ENCODE measurements at regions not wholly inside any gene's neighbourhood (a gene's known extent, or its start where the extent isn't known, plus 50 kb on each side); places are given as distances from the start of the nearest gene placed in this dataset.

GRCh38 chr14:101616202-101616601 lies 54.9 kb downstream of the DIO3 start:
- no peak for DNase-seq (ENCODE audit: low spot score in 2 of 2, unreplicated experiment in 2 of 2)
- Mint-ChIP-seq H3K9me3 (peaks cover 23% of the 10 kb centered on the region), H3K4me3 (no peak overlapping the region), H3K27ac (no peak overlapping the region), H3K4me1 (no peaks in the 10 kb centered on the region), H3K27me3 (ENCODE audit: low read depth) (peaks cover 47% of the 10 kb centered on the region), H3K36me3 (no peaks in the 10 kb centered on the region)
- TF ChIP-seq, protein P1, sequence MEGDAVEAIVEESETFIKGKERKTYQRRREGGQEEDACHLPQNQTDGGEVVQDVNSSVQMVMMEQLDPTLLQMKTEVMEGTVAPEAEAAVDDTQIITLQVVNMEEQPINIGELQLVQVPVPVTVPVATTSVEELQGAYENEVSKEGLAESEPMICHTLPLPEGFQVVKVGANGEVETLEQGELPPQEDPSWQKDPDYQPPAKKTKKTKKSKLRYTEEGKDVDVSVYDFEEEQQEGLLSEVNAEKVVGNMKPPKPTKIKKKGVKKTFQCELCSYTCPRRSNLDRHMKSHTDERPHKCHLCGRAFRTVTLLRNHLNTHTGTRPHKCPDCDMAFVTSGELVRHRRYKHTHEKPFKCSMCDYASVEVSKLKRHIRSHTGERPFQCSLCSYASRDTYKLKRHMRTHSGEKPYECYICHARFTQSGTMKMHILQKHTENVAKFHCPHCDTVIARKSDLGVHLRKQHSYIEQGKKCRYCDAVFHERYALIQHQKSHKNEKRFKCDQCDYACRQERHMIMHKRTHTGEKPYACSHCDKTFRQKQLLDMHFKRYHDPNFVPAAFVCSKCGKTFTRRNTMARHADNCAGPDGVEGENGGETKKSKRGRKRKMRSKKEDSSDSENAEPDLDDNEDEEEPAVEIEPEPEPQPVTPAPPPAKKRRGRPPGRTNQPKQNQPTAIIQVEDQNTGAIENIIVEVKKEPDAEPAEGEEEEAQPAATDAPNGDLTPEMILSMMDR (IDR thresholded peaks at IDR 0.05; ENCODE audit: unreplicated experiment) = no peak

DNA sequence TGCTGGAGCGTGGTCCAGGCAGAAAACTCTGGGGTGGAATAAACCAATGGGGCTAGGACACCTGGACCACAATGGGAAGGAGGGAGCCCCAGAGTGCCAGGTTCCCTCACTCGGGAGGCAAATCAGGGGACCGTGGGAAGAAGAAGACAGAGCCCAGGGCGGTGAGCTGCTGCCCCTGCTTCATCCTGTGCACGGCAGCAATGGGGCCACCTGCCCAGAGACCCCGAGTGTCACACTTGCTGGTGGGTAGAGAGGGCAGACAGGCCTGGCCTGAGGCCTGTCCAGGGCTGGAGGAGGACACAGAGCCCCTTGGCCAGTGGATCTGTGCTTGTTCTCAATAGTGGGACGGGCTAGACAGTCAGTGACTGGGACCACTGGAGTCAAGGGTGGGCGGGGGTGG lies 58.2 kb downstream of the DIO3 start:
- H3K9me3 Mint-ChIP-seq = peaks cover 16% of the 10 kb centered on the region
- no peak for DNase-seq (ENCODE audit: low spot score in 2 of 2, unreplicated experiment in 2 of 2)
- peaks cover 18% of the 10 kb centered on the region for H3K27me3 Mint-ChIP-seq (ENCODE audit: low read depth)
- TF ChIP-seq, protein P1 (IDR thresholded peaks at IDR 0.05; ENCODE audit: unreplicated experiment) = no peak
- no peaks in the 10 kb centered on the region for H3K36me3 Mint-ChIP-seq
- no peak overlapping the region for H3K4me3 Mint-ChIP-seq
- no peak overlapping the region for H3K27ac Mint-ChIP-seq
- peaks cover 8% of the 10 kb centered on the region for H3K4me1 Mint-ChIP-seq

GRCh38 chr14:101620031-101620788 lies 58.9 kb downstream of the DIO3 start:
- peaks cover 11% of the 10 kb centered on the region for H3K27me3 Mint-ChIP-seq (ENCODE audit: low read depth)
- H3K4me1 Mint-ChIP-seq = peaks cover 12% of the 10 kb centered on the region
- H3K9me3 Mint-ChIP-seq = peaks cover 15% of the 10 kb centered on the region
- H3K36me3 Mint-ChIP-seq = no peaks in the 10 kb centered on the region
- no peak overlapping the region for H3K27ac Mint-ChIP-seq
- no peak overlapping the region for H3K4me3 Mint-ChIP-seq
- peak in 1 of 2 experiments; percentile 33 for DNase-seq (ENCODE audit: low spot score in 2 of 2, unreplicated experiment in 2 of 2)
- TF ChIP-seq, protein P1 (IDR thresholded peaks at IDR 0.05; ENCODE audit: unreplicated experiment) = no peak

DNA sequence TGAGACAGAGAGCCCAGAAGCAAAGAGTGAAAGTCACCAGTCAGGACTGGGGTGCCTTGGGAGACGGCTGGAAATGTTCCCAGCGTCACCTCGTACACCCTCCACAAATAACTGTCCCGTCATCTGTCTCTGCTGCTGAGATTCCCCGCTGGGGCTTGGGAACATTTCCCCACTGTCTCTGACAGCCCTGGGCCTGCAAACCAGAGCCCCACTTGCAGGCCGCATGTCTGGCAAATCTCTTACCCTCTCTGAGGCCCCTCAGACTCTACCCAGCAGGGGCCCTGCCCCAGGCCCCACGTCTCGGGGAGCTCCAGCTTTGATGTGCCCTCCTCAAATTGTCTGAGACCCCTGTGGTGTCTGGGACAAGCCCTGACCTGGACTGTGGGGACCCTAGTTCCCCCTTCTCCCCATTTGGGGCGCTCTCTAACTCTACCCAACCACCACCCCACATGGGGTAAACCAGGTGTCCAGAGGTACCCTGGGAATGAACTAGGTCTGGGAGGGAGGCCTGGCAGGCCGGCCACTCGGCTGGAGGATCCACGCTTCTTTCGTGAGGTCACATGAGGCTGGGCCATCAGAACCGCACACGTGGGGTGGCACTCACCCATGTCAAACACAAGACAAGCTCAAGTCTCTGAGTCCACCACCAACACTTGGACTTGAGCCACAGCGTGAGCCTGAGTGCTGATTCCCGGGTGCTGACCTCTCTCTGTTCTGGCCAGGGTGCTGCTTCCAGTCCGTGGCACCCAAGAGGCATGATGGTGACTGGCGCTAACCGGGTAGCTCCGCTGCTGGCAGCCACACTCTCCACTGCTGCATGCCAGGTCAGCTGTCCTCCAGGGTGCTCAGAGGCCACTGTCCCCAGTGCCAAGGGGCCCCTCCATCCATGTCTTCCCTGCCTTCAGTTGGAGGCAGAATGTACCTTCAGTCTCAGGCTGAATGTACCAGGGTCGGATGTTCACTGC lies 59.8 kb downstream of the DIO3 start:
- TF ChIP-seq, protein P1 (IDR thresholded peaks at IDR 0.05; ENCODE audit: unreplicated experiment) = no peak
- no peak overlapping the region for H3K27ac Mint-ChIP-seq
- no peak overlapping the region for H3K4me3 Mint-ChIP-seq
- H3K27me3 Mint-ChIP-seq (ENCODE audit: low read depth) = peaks cover 4% of the 10 kb centered on the region
- no peak for DNase-seq (ENCODE audit: low spot score in 2 of 2, unreplicated experiment in 2 of 2)
- peaks cover 6% of the 10 kb centered on the region for H3K9me3 Mint-ChIP-seq
- H3K36me3 Mint-ChIP-seq = no peaks in the 10 kb centered on the region
- peaks cover 12% of the 10 kb centered on the region for H3K4me1 Mint-ChIP-seq

DNA sequence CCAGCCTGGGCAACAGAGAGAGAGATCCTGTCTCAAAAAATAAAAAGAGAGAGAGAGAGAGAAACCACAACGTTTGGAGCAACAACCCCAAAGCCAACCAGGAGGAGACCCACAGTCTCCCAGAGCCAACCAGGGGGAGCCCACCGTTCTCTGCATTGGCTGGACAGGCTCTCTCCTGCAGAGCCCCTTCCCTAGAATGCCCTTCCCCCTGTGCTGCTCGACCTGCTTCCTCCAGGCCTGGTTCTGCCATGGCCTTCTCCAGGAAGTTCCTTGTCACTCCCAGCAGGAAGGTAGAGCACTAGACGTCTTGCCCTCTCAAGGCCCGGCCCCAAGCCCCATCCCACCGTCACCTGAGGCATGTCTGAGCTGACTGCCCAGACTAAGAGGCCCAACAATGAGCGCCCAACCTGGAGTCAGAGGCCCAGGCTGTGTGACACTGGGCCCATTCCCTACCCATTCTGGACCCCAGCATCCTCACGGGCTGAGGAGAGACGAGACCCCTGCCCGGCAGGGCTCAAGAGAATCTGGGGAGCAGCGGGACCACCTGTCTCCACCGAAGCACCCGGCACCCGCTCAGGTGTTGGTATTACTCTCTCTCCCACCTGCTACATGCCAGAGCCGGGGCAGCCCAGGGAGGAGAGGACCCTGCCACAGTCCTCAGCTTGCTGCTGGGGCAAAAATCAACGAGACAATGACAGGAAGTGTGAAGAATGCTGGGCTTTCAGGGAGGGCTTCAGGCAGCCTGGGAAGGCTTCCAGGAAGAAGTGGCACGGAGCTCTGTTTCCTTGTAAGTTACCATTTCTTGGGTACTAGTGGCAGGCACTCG lies 61.2 kb downstream of the DIO3 start:
- no peak overlapping the region for H3K27ac Mint-ChIP-seq
- H3K4me3 Mint-ChIP-seq = no peak overlapping the region
- H3K36me3 Mint-ChIP-seq = no peaks in the 10 kb centered on the region
- H3K27me3 Mint-ChIP-seq (ENCODE audit: low read depth) = no peaks in the 10 kb centered on the region
- H3K9me3 Mint-ChIP-seq = no peaks in the 10 kb centered on the region
- DNase-seq (ENCODE audit: low spot score in 2 of 2, unreplicated experiment in 2 of 2) = no peak
- TF ChIP-seq, protein P1 (IDR thresholded peaks at IDR 0.05; ENCODE audit: unreplicated experiment) = no peak
- H3K4me1 Mint-ChIP-seq = peaks cover 12% of the 10 kb centered on the region

Data from mesothelial cell of epicardium (in vitro differentiated cells).